Fibroblast of the aortic adventitia (primary cell): ENCODE measurements at regions not wholly inside any gene's neighbourhood (a gene's known extent, or its start where the extent isn't known, plus 50 kb on each side); places are given as distances from the start of the nearest gene placed in this dataset.

Experiments
- DNase-seq: peaks from one replicate; pipeline ENCODE4 v3.0.0-alpha.2; 2010; ENCODE audit warnings: low read depth
- H3K4me3 ChIP-seq: 2 replicates; pipeline ENCODE4 v1.5.1; 2011; ENCODE audit warnings: low read depth, mild to moderate bottlenecking, control low read depth, low read length, moderate library complexity
- TF ChIP-seq, protein P1 (sequence below): IDR thresholded peaks from 2 replicates; pipeline ENCODE4 v1.5.1; 2011; ENCODE audit warnings: mild to moderate bottlenecking, low read length, control low read depth, inconsistent platforms; ENCODE audit not compliant: insufficient read depth

DNA sequence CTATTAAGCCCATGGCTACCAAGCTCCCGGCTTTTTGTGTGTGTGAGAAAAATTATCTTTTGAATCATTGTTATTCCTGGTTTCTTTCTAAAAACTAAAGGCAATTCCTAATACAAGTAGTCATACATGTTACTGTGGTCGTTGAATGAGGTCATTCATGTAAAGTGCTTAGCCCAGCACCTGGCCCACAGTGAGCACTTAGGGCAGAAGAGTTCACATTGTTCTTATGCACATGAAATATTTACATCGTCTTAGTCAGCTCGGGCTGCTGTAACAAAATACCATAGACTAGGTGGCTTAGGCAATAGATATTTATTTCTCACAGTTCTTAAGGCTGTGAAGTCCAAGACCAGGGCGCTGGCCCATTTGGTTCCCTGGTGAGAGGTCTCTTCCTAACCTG is 216.1 kb downstream of the SHQ1 start:
- DNase-seq = no peak
- TF ChIP-seq, protein P1, sequence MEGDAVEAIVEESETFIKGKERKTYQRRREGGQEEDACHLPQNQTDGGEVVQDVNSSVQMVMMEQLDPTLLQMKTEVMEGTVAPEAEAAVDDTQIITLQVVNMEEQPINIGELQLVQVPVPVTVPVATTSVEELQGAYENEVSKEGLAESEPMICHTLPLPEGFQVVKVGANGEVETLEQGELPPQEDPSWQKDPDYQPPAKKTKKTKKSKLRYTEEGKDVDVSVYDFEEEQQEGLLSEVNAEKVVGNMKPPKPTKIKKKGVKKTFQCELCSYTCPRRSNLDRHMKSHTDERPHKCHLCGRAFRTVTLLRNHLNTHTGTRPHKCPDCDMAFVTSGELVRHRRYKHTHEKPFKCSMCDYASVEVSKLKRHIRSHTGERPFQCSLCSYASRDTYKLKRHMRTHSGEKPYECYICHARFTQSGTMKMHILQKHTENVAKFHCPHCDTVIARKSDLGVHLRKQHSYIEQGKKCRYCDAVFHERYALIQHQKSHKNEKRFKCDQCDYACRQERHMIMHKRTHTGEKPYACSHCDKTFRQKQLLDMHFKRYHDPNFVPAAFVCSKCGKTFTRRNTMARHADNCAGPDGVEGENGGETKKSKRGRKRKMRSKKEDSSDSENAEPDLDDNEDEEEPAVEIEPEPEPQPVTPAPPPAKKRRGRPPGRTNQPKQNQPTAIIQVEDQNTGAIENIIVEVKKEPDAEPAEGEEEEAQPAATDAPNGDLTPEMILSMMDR = no peak
- H3K4me3 ChIP-seq = no peak overlapping the region

DNA sequence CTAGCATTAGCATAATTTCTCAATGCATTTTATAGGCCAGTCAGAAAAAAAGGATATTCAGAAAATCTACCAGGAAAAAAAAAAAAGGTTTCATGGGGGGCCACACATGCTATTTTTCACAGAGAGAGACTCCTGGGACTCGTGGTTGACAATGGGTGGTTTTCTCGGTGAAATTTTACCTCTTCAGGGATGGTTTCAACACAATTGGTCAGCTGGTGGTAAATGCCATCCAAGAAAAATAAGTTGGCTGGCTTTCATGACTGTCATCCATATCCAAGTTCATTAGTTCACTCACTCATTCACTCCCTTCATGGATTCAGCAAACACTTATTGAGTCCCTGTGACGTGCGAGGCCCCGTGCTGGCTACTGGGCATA is 217.3 kb downstream of the SHQ1 start:
- TF ChIP-seq, protein P1 = no peak
- H3K4me3 ChIP-seq = no peak overlapping the region
- DNase-seq = no peak

DNA sequence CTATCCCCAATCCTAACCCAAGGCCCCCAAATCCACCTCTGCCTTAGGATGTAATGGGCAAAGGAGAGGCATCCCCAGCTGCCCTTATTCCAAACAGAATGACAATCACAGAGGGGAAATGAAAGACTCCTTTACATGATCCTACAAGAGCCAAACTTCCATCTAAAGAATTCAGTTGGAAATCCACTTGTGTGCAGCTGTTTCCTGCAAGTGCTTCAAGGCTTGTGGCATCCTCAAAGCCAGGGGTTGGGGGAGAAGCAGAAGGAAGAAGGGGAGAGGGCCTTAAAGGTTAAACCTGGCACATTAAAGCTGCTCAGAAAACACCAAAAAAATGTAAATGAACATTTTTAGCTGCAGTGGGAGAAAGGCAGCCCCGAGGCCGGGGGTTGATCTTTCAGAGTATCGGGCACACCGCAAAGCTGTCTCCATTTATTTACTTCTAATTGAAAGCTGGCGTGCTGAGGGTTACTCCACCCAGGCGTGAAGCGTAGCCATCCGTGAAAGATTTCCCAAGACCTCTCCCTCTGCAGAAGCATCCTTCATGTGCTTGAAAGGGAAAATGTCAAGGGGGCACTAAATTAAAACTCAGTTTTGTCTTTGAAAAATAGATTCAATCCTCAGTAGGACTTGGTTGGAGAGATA is 217.8 kb downstream of the SHQ1 start:
- DNase-seq = no peak
- TF ChIP-seq, protein P1 = no peak

DNA sequence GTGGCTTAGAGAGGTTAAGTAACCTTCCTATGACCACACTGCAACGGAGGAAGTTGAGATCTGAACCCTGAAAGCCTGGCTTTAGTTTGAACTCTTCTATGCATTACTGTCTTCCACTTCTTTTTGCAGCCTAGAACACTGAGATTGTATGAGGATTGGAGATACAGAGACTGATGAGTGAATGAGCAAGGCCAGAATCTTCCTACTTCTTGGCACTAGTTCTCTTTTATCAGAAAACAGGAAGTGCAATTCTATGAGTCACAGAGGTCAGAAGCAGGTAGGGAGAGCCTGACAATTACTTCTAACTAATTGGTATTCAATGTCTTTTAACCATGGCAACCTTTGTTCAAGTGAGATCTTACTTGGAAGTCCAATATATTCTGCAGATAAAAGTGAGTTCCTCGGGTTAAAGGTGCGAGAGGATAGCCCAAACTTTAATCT is 219.0 kb downstream of the SHQ1 start:
- H3K4me3 ChIP-seq = no peak overlapping the region
- DNase-seq = peak; percentile 3
- TF ChIP-seq, protein P1 = no peak

More for the DNA sequence above, 217.8 kb downstream of the SHQ1 start:
- no peak overlapping the region for H3K4me3 ChIP-seq

DNA sequence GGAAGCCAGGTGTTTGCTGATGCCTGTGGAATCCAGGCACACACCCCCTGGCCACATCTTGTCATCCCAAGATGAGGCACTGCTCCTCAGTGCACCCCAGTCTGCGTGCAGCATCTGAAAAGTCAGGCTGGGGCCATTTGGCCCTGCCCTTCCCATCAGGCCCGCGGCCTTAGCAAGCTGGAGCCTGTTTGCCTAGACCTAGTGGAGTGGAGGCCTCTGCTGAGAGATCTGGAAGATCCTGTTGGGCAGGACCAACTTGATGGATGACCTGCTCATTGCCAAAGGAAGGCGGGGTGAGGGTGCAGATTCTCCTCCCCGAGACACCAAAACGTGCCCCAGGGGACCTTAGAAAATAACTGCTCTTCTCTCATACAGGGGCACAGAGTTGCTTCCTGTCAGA is 220.2 kb downstream of the SHQ1 start:
- no peak overlapping the region for H3K4me3 ChIP-seq
- TF ChIP-seq, protein P1 = no peak
- no peak for DNase-seq

DNA sequence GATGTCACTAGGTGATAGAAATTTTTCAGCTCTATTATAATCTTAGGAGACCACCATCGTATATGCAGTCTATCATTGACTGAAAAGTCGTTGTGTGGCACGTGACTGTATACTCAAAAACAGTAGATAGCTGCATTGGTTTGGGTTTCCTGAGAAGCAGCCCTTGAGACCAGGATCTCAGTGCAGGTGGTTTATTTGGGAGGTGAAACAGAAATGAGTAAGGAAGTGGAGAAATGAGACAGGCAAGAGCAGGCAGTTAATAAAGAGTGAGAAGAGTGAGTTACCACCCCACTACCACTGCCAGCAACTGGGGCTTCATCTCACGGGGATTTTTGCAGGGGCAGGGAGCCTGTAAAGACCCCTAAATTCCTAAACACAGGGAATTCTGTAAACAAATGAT is 221.0 kb downstream of the SHQ1 start:
- no peak overlapping the region for H3K4me3 ChIP-seq
- TF ChIP-seq, protein P1 = no peak
- no peak for DNase-seq

DNA sequence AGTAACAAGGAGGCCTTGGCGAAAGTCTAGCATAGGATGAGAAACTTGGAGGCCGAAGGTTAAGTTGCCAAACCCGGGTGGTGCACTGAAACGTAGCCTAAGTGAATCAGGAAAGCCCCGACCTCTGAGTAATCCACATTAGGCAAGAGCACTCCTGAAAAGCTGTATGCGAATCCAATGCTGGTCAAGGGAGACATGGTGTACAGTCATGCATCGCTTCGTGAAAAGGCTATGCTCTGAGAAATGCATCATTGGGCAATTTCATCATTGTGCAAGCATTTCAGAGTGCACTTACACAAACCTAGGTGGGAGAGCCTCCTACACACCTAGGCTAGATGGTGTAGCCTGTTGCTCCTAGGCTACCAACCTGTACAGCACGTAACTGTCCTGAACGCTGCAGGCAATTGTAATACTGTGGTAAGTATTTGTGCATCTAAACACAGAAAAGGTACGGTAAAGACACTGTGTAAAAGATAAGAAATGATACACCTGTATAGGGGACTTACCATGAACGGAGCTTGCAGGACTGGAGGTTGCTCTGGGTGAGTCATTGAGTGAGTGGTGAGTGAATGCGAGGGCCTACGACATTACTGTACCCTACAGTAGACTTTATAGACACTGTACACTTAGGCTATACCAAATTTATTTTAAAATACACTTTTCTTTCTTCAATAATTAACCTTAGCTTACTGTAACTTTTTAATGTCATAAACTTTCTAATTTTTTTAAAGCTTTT is 222.5 kb downstream of the SHQ1 start:
- peak; percentile 58 for DNase-seq
- TF ChIP-seq, protein P1 = no peak
- no peak overlapping the region for H3K4me3 ChIP-seq
